IPS-20b (cell line): ENCODE measurements at regions not wholly inside any gene's neighbourhood (a gene's known extent, or its start where the extent isn't known, plus 50 kb on each side); places are given as distances from the start of the nearest gene placed in this dataset.
"Not testable (repeated sequence)": the region's sequence is repeated elsewhere in the genome, so short reads cannot be mapped to it uniquely, and the experiment has no call there.

Experiments used
- H3K27ac ChIP-seq: one replicate; pipeline ENCODE4 v1.5.1; 2013; ENCODE audit warnings: low read length
- H3K27me3 ChIP-seq: 2 replicates; pipeline ENCODE4 v1.6.1; 2013; ENCODE audit warnings: mild to moderate bottlenecking, low read length, inconsistent platforms; ENCODE audit not compliant: insufficient read depth
- H3K36me3 ChIP-seq: 2 replicates; pipeline ENCODE4 v1.6.1; 2013; ENCODE audit warnings: low read depth, mild to moderate bottlenecking, inconsistent platforms, low read length, moderate library complexity; ENCODE audit not compliant: insufficient read depth
- H3K4me1 ChIP-seq: 2 replicates; pipeline ENCODE4 v1.6.1; 2013; ENCODE audit warnings: mild to moderate bottlenecking, control low read depth, inconsistent platforms, low read length, moderate library complexity; ENCODE audit not compliant: insufficient read depth
- H3K4me3 ChIP-seq: 2 replicates; pipeline ENCODE4 v1.5.1; 2013; ENCODE audit warnings: mild to moderate bottlenecking, low read length, inconsistent platforms
- H3K9ac ChIP-seq: 2 replicates; pipeline ENCODE4 v1.6.1; 2013; ENCODE audit warnings: low read depth, mild to moderate bottlenecking, inconsistent platforms, low read length, moderate library complexity
- H3K9me3 ChIP-seq: 2 replicates; pipeline ENCODE4 v1.6.1; 2013; ENCODE audit warnings: mild to moderate bottlenecking, low read depth, low read length, inconsistent platforms; ENCODE audit not compliant: insufficient read depth

DNA sequence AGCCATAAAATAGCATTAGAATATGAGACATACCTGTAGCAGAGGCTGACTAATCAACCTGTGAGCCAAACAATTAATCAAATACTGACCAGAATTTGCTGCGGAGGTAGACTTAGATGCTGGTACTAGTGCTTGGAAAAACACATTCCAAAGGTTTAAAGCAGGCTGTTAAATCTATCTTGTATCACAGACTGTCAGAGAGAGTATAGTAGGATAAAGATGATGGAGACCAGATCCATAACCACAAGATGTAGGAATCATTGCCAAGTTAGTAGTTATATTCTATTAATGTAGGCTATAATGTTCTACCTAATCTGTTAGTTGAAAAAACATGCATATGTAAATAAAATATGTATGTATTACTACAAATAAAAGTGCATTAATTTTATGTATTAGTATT is 726.2 kb downstream of the SLC6A15 start:
- Histone ChIP-seq H3K9me3 (no peaks in the 10 kb centered on the region), H3K9ac (no peak overlapping the region), H3K27me3 (no peaks in the 10 kb centered on the region), H3K4me3 (no peak overlapping the region), H3K27ac (no peak overlapping the region), H3K36me3 (no peaks in the 10 kb centered on the region), H3K4me1 (no peaks in the 10 kb centered on the region)

DNA sequence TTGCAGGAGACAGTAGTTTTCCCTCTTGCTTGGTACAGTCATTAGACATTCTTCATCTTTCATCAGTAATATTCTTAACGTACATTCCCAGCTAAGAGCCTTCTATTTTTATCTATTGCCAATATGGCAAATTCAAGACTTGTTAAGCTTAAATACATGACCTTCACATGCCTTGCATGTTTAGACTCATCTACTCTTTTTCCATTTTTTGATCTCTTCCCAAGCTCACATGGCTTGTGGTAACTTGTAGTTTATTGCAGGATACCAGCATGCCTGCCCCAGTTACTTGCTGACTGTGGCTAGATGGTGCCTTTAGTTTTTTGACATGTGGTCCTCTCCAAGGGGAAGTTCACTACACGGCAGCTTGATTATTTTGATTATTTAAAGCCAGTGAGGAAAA is 729.0 kb downstream of the SLC6A15 start:
- Histone ChIP-seq H3K27ac (no peak overlapping the region), H3K9me3 (no peaks in the 10 kb centered on the region)

DNA sequence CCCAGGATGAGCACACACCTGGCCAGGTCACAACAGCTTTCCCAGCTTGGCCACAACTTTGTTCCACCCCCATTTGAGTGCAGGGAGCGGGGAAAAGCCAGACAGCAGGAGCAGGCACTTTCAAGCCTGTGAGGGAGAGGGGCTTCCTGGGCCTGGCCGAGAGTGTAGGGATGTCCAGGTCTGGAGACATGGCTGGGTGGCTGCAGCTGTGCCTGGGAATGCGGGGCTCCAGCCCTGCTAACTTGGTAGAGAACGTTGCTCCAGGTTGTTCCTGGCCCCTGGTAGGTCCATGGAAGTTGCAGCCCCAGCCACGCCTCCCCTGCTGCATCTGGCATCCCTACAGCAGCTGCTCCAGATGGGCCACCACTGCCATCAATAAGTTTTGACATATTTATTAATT is 738.5 kb downstream of the SLC6A15 start:
- no peak overlapping the region for H3K9ac ChIP-seq
- H3K4me3 ChIP-seq = no peak overlapping the region
- no peak overlapping the region for H3K27ac ChIP-seq
- no peaks in the 10 kb centered on the region for H3K36me3 ChIP-seq
- no peaks in the 10 kb centered on the region for H3K27me3 ChIP-seq
- H3K9me3 ChIP-seq = no peaks in the 10 kb centered on the region
- H3K4me1 ChIP-seq = no peaks in the 10 kb centered on the region

More for the DNA sequence above, 729.0 kb downstream of the SLC6A15 start:
- no peaks in the 10 kb centered on the region for H3K4me1 ChIP-seq
- H3K27me3 ChIP-seq = no peaks in the 10 kb centered on the region
- H3K36me3 ChIP-seq = no peaks in the 10 kb centered on the region
- H3K9ac ChIP-seq = no peak overlapping the region
- no peak overlapping the region for H3K4me3 ChIP-seq

DNA sequence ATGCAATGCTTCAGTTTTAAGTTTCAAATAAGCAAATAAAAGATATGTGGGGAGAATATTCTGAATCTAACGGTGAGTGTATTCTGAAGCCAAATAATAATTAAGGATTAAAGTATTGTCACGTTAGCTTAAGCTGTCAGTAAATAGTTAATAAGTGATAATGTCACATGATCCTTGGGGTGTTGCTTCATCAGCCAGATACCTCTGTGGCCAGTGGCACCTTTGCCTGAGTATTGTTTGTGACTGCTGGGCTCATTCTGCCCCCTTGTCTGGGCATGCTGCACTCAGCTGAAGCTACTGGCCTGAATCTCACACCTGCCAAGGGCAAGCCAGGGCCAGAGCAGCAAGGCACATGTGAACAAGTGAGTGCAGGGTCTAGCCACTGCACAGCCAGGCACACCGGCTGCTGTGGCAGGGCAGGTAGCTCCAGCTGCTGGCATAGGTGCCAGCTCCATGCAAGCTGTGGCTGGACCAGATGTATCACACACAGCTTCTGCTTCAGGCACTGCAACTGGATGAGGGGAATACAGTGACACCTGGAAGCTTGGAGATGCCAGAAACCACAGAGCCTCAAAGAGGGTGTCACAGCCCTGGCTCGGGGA is 739.7 kb downstream of the SLC6A15 start:
- no peak overlapping the region for H3K9ac ChIP-seq
- H3K4me1 ChIP-seq = no peaks in the 10 kb centered on the region
- H3K36me3 ChIP-seq = no peaks in the 10 kb centered on the region
- H3K27me3 ChIP-seq = no peaks in the 10 kb centered on the region
- no peak overlapping the region for H3K4me3 ChIP-seq
- no peaks in the 10 kb centered on the region for H3K9me3 ChIP-seq
- H3K27ac ChIP-seq = no peak overlapping the region

DNA sequence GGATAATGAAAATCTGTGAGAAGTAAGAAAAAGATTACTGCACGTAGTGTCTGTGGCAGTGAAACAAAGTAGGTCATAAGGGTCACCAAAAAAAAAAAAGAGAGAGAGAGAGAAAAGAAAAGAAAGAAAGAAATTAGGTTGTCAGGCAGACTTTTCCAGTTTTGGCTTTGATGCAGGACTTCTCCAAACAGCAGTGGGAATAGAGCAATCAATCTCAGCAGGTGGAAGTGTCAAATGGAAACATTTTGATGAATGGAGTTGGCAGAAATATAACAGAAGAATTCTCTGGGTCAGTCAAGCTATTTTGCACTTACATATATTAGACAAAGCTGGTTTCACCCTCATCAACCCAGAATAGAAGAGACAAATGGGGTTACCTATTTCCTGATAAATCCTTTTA is 745.8 kb downstream of the SLC6A15 start:
- Histone ChIP-seq H3K27me3 (no peaks in the 10 kb centered on the region), H3K9me3 (no peaks in the 10 kb centered on the region), H3K4me1 (no peaks in the 10 kb centered on the region), H3K4me3 (no peak overlapping the region), H3K9ac (no peak overlapping the region), H3K27ac (no peak overlapping the region), H3K36me3 (no peaks in the 10 kb centered on the region)

DNA sequence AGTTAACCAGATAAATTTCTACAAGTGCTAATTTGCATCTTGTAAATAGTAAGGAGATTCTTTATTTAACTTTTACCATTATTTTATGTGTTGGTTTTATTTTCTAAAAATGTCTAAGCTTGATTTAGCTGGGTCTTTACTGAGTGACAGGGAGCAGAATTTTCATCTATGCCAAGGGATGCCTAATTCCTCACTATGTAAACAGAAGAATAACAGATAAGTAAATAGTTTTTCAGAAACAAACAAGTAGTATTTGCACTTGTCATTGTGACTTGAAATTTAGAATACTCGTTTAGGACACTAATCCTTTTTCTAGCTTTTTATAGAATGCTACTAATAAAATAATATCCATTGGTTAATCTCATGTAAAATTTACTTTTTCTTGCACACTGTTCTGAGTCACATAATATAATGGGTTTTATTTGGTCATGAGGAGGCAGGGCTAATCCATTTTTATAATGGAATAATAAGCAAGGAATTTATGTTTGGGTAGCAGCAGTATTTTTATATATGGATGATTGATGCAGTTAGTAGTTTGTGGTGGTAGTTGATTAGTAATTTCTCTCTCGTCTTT is 746.5 kb downstream of the SLC6A15 start:
- Histone ChIP-seq H3K9me3 (no peaks in the 10 kb centered on the region), H3K4me3 (no peak overlapping the region), H3K27me3 (no peaks in the 10 kb centered on the region), H3K27ac (no peak overlapping the region), H3K36me3 (no peaks in the 10 kb centered on the region), H3K9ac (no peak overlapping the region), H3K4me1 (no peaks in the 10 kb centered on the region)

DNA sequence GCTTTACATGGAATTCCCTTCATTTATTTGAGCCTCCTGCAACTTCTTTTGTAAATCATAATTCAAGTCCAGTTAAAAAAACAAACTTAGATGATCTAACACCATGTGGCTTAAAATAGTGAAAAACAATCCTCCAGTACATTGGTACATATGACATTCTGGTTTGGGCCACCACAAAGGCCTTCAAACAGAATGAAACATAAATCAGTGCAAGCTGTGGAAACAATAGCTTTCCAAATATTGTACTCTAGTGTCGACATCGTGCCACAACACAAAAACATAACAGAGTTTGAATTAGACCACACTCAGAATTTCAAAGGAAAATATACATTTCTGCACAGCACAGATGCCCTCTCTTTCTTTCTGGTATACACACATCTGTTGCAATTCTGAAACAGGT is 751.3 kb downstream of the SLC6A15 start:
- H3K4me1 ChIP-seq = no peaks in the 10 kb centered on the region
- H3K9ac ChIP-seq = no peak overlapping the region
- H3K36me3 ChIP-seq = no peaks in the 10 kb centered on the region
- H3K4me3 ChIP-seq = no peak overlapping the region
- H3K9me3 ChIP-seq = no peaks in the 10 kb centered on the region
- H3K27me3 ChIP-seq = no peaks in the 10 kb centered on the region
- no peak overlapping the region for H3K27ac ChIP-seq

DNA sequence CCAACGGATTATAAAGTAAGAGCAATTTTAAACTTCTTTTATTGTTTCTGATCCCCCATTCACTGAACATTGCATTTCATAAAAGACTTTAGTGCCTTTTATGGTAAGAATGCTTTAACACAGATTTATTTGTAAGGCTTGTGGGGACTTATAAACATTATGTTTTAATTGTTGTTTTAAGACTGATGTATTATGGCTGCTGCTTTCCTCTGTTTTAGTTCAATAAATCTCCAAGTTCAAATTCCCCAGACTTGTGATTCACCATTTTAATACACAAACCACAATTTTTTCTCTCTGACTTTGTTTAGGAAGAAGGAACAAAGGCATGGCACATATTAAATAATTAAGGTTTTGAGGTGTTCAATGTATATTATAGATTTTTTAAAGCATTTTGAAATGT is 753.3 kb downstream of the SLC6A15 start:
- Histone ChIP-seq H3K4me3 (no peak overlapping the region), H3K36me3 (no peaks in the 10 kb centered on the region), H3K4me1 (no peaks in the 10 kb centered on the region), H3K27me3 (no peaks in the 10 kb centered on the region), H3K9ac (no peak overlapping the region), H3K9me3 (no peaks in the 10 kb centered on the region), H3K27ac (no peak overlapping the region)

DNA sequence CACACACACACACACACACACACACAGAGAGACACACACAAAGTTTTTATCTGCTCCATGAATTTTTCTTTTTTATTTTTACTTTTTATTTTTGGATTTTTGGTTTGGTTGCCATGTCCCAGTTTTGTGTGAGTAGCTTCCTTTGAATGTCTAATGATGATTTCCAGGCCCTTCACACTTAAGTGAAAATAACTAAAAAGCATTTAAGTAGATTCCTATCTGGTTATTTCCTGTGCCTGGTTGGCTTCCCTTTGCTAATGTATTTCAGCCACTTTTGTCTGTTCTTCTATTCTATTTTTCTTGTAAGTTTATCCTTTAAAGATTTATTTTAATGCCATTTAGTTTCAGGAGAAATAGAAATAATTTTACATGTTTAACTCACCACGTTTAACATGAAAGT is 755.4 kb downstream of the SLC6A15 start:
- Histone ChIP-seq H3K9me3 (no peaks in the 10 kb centered on the region), H3K27ac (no peak overlapping the region), H3K36me3 (no peaks in the 10 kb centered on the region), H3K4me3 (no peak overlapping the region), H3K9ac (no peak overlapping the region), H3K4me1 (no peaks in the 10 kb centered on the region), H3K27me3 (no peaks in the 10 kb centered on the region)

DNA sequence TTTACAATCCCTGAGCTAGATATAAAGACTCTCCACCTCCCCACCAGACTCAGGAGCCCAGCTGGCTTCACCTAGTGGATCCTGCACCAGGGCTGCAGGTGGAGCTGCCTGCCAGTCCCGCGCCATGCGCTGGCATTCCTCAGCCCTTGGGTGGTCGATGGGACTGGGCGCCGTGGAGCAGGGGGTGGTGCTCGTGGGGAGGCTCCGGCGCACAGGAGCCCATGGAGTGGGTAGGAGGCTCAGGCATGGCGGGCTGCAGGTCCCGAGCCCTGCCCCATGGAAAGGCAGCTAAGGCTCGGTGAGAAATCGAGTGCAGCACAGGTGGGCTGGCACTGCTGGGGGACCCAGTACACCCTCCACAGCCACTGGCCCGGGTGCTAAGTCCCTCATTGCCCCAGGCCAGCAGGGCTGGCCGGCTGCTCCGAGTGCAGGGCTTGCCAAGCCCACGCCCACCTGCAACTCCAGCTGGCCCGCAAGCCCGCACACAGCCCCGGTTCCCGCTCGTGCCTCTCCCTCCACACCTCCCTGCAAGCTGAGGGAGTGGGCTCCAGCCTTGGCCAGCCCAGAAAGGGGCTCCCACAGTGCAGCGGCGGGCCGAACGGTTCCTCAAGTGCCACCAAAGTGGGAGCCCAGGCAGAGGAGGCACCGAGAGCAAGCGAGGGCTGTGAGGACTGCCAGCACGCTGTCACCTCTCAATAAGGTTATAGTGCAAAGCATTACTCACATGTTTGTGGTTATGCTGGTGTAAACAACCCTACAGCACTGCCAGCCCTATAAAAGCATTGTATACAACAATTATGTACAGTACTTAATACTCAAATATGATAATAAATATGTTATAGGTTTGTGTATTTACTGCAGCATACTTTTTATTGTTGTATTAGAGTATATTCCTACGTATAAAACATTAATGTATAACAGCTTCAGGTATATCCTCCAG is 757.3 kb downstream of the SLC6A15 start:
- H3K27ac ChIP-seq, H3K9ac ChIP-seq, H3K36me3 ChIP-seq, H3K27me3 ChIP-seq, H3K9me3 ChIP-seq, H3K4me1 ChIP-seq, H3K4me3 ChIP-seq: not testable (repeated sequence)

DNA sequence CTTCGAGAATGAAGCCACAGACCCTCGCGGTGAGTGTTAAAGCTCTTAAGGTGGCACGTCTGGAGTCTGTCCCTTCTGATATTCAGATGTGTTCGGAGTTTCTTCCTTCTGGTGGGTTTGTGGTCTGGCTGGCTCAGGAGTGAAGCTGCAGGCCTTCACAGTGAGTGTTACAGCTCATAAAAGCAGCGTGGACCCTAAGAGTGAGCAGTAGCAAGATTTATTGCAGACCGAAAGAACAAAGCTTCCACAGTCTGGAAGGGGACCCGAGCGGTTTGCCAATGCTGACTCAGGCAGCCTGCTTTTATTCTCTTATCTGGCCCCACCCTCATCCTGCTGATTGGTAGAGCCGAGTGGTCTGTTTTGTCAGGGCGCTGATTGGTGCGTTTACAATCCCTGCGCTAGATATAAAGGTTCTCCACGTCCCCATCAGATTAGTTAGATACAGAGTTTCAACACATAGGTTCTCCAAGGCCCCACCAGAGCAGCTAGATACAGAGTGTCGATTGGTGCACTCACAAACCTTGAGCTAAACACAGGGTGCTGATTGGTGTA is 758.1 kb downstream of the SLC6A15 start:
- not testable (repeated sequence) for H3K4me3 ChIP-seq, H3K27me3 ChIP-seq, H3K9ac ChIP-seq, H3K36me3 ChIP-seq, H3K27ac ChIP-seq, H3K9me3 ChIP-seq, H3K4me1 ChIP-seq

DNA sequence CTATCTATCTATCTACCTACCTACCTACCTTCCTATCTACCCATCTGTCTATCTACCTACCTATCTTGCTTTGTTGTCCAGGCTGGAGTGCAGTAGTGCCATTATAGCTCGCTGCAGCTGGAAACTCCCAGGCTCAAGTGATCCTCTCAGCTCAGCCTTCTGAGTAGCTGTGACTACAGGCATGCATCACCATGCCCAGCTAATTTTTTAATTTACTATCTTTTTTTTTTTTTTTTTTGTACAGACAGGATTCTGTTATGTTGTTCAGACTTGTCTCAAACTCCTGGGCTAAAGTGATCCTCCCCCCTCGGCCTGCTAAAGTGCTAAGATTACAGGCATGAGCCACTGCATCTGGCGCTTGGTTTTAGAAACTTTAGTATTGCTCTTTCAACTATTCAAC is 762.4 kb downstream of the SLC6A15 start:
- no peaks in the 10 kb centered on the region for H3K4me1 ChIP-seq
- no peak overlapping the region for H3K4me3 ChIP-seq
- H3K9me3 ChIP-seq = peaks cover 21% of the 10 kb centered on the region
- H3K9ac ChIP-seq = no peak overlapping the region
- no peak overlapping the region for H3K27ac ChIP-seq
- no peaks in the 10 kb centered on the region for H3K27me3 ChIP-seq
- H3K36me3 ChIP-seq = no peaks in the 10 kb centered on the region
